ES-I3 (cell line): ENCODE measurements at regions not wholly inside any gene's neighbourhood (a gene's known extent, or its start where the extent isn't known, plus 50 kb on each side); places are given as distances from the start of the nearest gene placed in this dataset.

ENCODE experiments used
- H3K36me3 ChIP-seq: 2 replicates; pipeline ENCODE4 v1.6.1; 2013; ENCODE audit warnings: mild to moderate bottlenecking, low read length, control low read depth, moderate library complexity; ENCODE audit not compliant: insufficient read depth
- H3K4me1 ChIP-seq: 2 replicates; pipeline ENCODE4 v1.6.1; 2013; ENCODE audit warnings: mild to moderate bottlenecking, control low read depth, low read length; ENCODE audit not compliant: insufficient read depth
- H3K9ac ChIP-seq: 2 replicates; pipeline ENCODE4 v1.6.1; 2013; ENCODE audit warnings: low read depth, mild to moderate bottlenecking, low read length, moderate library complexity
- H3K9me3 ChIP-seq: 2 replicates; pipeline ENCODE4 v1.6.1; 2013; ENCODE audit warnings: mild to moderate bottlenecking, low read length, moderate library complexity; ENCODE audit not compliant: control insufficient read depth, insufficient read depth

DNA sequence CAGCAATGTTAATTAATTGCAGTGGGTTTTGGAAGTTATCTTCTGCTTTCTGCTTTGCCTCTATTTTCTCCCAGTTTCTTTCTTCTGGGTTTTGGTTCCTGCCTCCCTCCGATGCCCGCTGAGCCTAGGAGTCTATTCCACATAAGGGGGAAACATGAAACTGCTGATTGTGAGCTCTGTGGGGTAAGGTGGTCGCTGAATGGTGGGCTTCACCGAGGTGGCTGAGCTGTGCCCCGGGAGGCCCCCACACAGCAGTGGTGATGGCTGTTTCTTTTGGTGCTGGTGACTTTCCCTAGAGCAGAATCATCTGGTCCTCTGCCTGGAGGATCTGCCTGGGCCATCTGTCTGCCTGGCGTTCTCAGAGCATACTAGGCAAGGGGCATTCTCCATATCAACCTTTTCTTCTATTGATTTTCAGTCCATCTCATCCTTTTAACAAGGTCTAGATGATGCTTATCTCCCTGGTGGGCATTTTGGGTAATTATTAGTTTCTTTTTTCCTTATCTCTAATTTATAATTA is 68.8 kb upstream of the ATP2B2 start:
- H3K4me1 ChIP-seq = no peaks in the 10 kb centered on the region
- H3K9me3 ChIP-seq = no peaks in the 10 kb centered on the region
- H3K36me3 ChIP-seq = no peaks in the 10 kb centered on the region
- H3K9ac ChIP-seq = no peak overlapping the region

DNA sequence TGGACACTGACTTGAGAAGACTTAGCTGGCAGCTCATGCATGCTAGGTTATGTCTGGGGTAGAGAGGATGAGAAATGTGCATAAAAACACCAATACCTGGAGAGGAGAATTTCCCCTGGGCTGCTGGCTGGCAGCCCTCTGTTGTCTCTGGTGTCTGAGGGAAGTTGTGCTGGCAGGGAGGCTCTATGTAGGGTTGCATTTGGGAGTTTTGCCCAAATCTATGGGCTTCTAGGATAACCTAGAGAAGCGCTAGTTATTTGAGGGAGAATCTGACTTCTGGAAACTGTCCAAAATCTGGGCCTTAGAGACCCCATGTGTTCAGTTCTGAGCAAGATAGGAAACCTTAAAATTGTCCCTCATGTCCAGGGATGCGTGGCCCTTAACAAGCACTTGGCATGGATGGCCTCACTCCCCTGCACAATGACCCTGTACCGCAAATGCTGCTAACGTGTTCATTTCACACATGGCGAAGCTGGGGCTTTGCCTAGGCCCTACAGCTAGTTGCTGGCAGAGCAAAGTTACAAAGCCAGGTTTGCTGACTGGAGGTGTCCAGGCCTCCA is 70.3 kb upstream of the ATP2B2 start:
- no peaks in the 10 kb centered on the region for H3K9me3 ChIP-seq
- H3K9ac ChIP-seq = no peak overlapping the region
- H3K36me3 ChIP-seq = no peaks in the 10 kb centered on the region
- H3K4me1 ChIP-seq = no peaks in the 10 kb centered on the region

DNA sequence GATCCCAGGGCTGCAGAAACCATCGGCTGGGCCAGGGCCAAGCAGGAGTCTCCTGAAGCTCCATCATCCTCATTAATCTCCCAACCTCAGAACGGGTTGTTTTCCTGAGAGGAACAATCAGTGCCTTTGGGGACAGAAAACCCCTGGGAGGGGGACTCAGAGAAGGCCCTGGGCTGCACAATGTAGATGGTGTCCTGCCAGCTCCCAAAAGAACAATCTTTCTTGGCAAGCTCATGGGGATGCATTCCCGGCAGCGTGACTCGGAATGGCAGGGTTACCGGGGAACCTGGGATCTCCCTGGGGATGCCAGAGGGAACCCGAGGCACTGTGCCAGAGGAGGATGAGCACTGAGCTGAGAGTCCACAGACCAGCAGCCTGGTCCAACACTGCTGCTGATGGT is 72.1 kb upstream of the ATP2B2 start:
- H3K9ac ChIP-seq = no peak overlapping the region

DNA sequence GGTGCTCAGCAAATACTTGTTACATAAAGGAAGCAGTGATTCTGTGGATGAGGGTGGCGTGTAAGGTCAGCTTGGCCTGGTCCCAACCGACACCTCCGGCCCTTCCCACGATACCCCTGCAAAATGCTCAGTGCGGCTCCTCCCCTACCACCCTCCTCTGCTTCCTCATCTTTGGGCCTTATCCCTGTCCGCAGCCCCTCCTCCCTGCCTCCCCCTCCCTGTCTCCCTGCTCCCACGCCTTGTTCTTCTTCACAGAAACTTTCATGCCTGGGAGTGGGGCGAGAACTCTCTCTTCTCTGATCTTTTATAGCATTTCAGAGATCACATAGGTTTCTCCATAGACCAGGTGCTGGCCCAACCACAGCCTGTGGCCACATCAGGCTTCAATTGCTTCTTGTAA is 75.0 kb upstream of the ATP2B2 start:
- Histone ChIP-seq H3K4me1 (no peaks in the 10 kb centered on the region), H3K9me3 (no peaks in the 10 kb centered on the region), H3K36me3 (no peaks in the 10 kb centered on the region), H3K9ac (no peak overlapping the region)

More for the DNA sequence above, 72.1 kb upstream of the ATP2B2 start:
- H3K36me3 ChIP-seq = no peaks in the 10 kb centered on the region
- H3K9me3 ChIP-seq = no peaks in the 10 kb centered on the region
- no peaks in the 10 kb centered on the region for H3K4me1 ChIP-seq

DNA sequence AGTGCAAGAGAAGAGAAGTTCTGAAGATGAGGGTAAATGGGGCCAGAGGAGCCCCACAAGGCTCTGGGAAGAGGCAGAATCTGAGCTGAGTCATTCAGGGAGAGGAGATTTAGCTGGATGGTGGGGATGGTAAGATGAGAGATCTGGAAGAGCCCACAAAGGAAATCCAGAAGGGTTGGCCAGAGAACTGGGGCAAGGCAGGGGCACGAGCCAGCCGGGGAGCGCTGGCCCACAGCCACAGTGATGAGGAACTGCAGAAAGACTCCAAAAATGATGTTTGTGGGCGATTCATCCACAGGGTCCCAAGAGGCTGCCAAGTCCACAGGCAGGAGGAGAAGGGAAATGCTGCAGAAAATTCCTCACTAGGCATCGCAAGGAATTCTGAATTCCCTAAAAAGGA is 75.9 kb upstream of the ATP2B2 start:
- Histone ChIP-seq H3K4me1 (no peaks in the 10 kb centered on the region), H3K9ac (no peak overlapping the region), H3K36me3 (no peaks in the 10 kb centered on the region), H3K9me3 (no peaks in the 10 kb centered on the region)

DNA sequence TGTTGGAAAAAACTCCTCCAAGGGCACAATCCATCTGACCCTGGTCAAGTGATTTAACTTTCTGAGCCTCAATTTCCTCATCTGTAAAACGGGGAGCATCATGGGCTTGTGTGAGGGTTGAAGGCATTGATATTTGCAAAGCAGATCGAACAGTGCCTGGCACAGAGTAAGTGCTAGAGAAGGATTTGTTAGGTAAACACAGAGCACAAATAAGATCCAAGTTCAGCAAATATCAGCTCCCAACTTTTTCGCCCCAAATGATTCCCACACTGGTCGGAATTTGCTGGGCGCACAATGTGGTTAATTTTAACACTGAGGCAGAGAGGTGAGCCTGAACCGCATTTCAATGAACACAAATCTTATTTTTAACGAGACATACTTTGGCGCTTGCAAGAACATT is 76.3 kb upstream of the ATP2B2 start:
- H3K4me1 ChIP-seq = no peaks in the 10 kb centered on the region
- no peak overlapping the region for H3K9ac ChIP-seq
- H3K9me3 ChIP-seq = no peaks in the 10 kb centered on the region
- no peaks in the 10 kb centered on the region for H3K36me3 ChIP-seq

DNA sequence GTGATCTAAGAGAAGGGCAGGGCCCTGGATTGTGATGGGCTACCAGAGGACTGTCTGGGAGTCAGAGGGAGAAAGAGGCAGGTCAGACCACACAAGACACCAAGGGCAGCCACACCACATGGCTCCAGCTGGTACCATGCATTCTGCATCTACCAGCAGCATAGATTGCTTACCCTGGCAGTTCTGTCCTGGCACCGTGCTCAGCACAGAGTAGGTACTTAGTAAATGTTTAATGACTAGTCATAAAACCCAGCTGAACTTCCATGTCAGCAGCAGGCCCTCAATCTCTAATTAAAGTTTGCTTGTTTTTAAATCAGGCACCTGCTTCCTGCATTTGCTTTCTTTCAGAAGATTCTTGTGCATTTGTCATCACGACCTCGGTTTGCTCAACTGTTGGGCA is 77.3 kb upstream of the ATP2B2 start:
- Histone ChIP-seq H3K4me1 (no peaks in the 10 kb centered on the region), H3K36me3 (no peaks in the 10 kb centered on the region), H3K9ac (no peak overlapping the region), H3K9me3 (no peaks in the 10 kb centered on the region)

DNA sequence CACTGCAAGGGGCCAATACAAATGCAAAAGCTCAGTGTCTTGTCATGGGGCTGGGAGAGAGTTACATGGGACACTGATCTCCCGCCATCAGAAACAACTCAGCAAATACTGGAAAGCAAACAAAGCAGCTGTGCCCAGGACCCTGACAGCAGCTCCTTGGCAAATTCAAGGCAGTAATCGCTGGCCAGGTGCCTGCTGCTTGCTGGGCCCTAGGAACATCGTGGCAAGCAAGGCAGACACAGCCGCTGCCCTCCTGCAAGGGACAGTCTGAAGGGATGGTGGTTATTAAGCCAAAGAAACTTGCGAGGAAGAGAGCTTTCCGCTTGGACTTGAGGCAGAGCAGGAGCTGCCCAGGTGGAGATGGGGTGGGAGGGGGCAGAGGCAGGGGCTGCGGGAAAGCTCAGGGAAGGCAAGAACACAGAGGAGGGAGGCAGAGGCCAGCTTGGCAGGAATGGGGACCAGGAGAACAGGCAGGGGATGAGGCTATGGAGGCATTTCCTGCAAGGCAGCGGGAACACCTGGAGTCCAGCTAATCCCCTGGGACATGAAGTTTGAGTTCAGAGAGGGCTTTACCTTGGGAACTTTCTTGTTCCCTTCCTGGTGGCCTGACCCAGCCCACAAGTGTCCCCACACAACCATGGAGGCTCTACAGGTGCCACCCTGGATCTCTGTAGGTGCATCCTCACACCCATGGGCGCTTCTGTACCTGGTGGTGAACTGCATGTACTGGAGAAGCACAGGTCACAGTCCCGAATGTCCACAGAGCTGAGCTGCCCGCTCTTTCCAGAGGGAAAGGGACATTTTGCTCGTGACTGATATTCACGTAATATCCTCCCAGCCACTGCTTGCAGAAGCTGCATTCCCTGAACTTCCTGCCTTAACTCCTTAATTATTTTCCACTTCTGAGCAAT is 78.7 kb upstream of the ATP2B2 start:
- Histone ChIP-seq H3K9ac (no peak overlapping the region), H3K36me3 (no peaks in the 10 kb centered on the region), H3K9me3 (no peaks in the 10 kb centered on the region), H3K4me1 (no peaks in the 10 kb centered on the region)

DNA sequence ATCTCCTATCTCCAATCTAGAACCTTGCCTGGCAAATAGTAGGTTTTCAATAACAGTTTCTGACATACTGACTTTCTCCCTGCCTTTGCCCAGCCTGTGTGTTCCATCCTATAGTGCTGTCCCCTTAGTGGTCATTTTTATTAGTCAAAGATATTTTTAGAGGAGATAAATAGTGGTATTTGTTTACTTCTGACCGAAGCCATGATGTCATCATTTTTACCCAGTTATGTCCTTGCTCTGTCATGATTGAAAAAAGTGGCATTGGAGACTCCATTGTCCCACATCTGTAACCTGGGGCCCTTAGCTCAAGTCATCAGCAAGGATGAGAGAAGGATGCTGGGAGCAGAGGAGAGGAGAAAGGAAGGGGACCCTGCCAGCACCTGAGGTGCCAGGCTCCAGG is 80.6 kb upstream of the ATP2B2 start:
- Histone ChIP-seq H3K9ac (no peak overlapping the region), H3K4me1 (no peaks in the 10 kb centered on the region), H3K9me3 (no peaks in the 10 kb centered on the region), H3K36me3 (no peaks in the 10 kb centered on the region)

DNA sequence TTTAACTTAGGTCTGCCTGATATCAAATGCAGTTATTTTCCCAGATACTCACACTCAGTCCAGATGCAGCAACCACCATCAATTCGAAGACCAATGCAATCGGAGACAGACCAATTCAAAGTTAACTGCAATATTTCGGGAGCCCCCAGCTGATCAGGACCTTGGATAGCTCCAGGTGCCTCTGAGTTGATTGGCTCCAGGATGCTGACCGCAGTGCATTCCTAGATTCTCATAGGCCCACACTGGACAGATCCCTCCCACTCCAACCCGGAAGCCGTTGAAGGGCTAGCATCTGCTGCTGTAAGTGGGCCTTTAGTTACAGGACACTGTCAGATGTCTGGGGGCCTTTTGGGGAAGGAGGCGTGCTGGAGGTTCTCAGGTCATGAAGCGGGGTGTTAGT is 89.5 kb upstream of the ATP2B2 start:
- H3K9ac ChIP-seq = no peak overlapping the region
- H3K9me3 ChIP-seq = no peaks in the 10 kb centered on the region
- H3K36me3 ChIP-seq = no peaks in the 10 kb centered on the region

DNA sequence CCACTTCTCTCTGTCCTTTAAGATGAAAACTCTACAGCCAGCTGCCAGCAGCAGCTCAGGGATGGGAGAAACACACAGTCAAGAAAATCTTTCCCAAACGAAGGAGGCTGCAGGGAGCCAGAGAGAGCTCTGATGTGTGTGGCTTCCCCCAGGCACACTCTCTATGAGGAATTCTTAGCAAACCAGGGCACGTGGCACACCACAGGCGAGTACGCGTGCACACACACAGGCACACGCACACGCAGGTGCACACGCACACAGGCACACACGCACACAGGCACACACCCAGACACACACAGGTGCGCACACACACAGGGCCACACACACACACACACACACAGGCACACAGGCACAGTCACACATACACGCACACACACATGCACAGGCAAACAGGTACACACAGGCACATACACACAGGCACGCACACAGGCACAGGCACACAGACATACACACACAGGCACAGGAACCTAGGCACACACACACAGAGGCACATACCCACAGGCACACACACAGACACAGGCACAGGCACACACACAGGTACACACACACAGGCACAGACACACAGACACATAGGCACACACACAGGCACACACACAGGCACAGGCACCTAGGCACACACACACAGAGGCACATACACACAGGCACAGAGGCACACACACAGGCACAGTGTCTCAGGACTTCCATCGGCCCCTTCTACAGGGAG is 91.5 kb upstream of the ATP2B2 start:
- no peaks in the 10 kb centered on the region for H3K4me1 ChIP-seq
- H3K9me3 ChIP-seq = no peaks in the 10 kb centered on the region
- no peak overlapping the region for H3K9ac ChIP-seq
- no peaks in the 10 kb centered on the region for H3K36me3 ChIP-seq

More for the DNA sequence above, 89.5 kb upstream of the ATP2B2 start:
- H3K4me1 ChIP-seq = no peaks in the 10 kb centered on the region

DNA sequence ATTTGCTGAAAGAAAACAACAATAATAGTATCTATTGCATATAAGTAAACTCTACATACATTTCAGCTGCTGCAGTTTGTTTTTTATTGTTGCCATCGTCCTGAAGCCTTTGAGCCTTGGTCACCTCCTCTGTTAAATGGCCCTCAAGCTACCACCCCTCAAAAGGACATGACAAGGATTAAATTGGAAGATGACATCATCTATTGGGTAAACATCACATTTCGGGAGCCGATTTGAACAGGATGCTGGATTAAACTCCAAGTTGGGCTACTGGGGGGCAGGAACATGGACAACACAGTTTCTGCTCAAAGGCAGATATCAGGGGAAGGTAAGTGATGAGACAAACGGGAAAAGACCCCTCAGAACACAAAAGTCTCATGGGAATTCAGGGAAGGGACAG is 92.3 kb upstream of the ATP2B2 start:
- no peaks in the 10 kb centered on the region for H3K9me3 ChIP-seq
- no peak overlapping the region for H3K9ac ChIP-seq

DNA sequence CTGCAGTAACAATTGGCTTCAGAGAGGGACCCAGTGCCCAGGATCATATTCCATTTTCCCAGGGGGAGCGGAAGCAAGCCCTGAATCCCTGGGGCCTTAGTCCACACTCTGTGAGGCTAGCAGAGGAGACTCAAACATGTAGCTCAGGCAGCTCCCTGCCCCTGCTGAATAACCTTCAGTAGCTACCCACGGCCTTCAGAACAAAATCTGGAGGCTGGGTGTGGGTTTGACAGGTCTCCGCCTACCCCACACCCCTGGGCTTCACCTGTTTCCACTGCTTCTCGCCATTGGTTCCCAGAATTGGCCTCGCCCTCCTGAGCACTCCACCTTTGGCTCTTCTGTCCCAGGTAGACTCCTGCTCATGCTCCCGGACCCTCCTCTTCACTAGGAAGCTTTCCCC is 93.6 kb upstream of the ATP2B2 start:
- H3K4me1 ChIP-seq = 0 out of 2 replicates have a peak, but pooled peaks cover 7% of the 10 kb centered on the region

More for the DNA sequence above, 92.3 kb upstream of the ATP2B2 start:
- H3K36me3 ChIP-seq = no peaks in the 10 kb centered on the region
- no peaks in the 10 kb centered on the region for H3K4me1 ChIP-seq

DNA sequence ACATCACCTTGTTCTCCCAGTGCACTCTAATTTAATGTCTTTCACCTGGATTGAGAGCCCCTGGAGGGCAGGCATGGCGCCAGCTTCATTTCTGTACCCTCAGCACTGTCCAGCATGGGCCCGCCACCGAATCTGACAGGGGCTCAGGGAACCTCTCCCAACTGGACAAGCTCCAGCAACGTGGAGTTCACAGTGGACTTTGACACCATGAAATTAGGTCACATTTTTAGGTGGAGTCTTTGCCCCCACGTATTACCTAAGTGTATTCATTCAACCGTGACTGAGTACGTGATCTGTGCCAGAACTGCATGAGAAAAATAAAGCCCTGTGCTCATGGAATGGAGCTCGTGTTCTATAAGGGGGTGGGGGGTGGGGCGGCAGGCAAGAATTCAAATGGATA is 94.1 kb upstream of the ATP2B2 start:
- Histone ChIP-seq H3K36me3 (no peaks in the 10 kb centered on the region), H3K4me1 (0 out of 2 replicates have a peak, but pooled peaks cover 7% of the 10 kb centered on the region), H3K9me3 (no peaks in the 10 kb centered on the region), H3K9ac (no peak overlapping the region)

More for the DNA sequence above, 93.6 kb upstream of the ATP2B2 start:
- Histone ChIP-seq H3K36me3 (no peaks in the 10 kb centered on the region), H3K9ac (no peak overlapping the region), H3K9me3 (no peaks in the 10 kb centered on the region)
